Retinal pigment epithelial cell (primary cell): ENCODE measurements at regions not wholly inside any gene's neighbourhood (a gene's known extent, or its start where the extent isn't known, plus 50 kb on each side); places are given as distances from the start of the nearest gene placed in this dataset.
A peak's percentile ranks its signal among the peaks of the same experiment; 100 is the strongest.
"Not testable (repeated sequence)": the region's sequence is repeated elsewhere in the genome, so short reads cannot be mapped to it uniquely, and the experiment has no call there.

ENCODE experiments used
- DNase-seq: peaks from one replicate; pipeline ENCODE4 v3.0.0-alpha.2; 2010; ENCODE audit warnings: low read depth
- H3K4me3 ChIP-seq: 2 replicates; pipeline ENCODE4 v1.5.1; 2011; ENCODE audit warnings: mild to moderate bottlenecking, low read length, control low read depth, moderate library complexity
- TF ChIP-seq, protein P1 (sequence below): conservative IDR thresholded peaks from 2 replicates; pipeline ENCODE4 v1.5.1; 2011; ENCODE audit warnings: low read depth, low read length, control low read depth, inconsistent platforms

GRCh38 chr9:17083258-17083657 lies 51.6 kb upstream of the CNTLN start:
- no peak for DNase-seq
- TF ChIP-seq, protein P1, sequence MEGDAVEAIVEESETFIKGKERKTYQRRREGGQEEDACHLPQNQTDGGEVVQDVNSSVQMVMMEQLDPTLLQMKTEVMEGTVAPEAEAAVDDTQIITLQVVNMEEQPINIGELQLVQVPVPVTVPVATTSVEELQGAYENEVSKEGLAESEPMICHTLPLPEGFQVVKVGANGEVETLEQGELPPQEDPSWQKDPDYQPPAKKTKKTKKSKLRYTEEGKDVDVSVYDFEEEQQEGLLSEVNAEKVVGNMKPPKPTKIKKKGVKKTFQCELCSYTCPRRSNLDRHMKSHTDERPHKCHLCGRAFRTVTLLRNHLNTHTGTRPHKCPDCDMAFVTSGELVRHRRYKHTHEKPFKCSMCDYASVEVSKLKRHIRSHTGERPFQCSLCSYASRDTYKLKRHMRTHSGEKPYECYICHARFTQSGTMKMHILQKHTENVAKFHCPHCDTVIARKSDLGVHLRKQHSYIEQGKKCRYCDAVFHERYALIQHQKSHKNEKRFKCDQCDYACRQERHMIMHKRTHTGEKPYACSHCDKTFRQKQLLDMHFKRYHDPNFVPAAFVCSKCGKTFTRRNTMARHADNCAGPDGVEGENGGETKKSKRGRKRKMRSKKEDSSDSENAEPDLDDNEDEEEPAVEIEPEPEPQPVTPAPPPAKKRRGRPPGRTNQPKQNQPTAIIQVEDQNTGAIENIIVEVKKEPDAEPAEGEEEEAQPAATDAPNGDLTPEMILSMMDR, result no peak
- H3K4me3 ChIP-seq, result no peak overlapping the region

GRCh38 chr9:17082343-17083064 lies 52.3 kb upstream of the CNTLN start:
- no peak overlapping the region for H3K4me3 ChIP-seq
- DNase-seq, result no peak
- TF ChIP-seq, protein P1, result no peak

DNA sequence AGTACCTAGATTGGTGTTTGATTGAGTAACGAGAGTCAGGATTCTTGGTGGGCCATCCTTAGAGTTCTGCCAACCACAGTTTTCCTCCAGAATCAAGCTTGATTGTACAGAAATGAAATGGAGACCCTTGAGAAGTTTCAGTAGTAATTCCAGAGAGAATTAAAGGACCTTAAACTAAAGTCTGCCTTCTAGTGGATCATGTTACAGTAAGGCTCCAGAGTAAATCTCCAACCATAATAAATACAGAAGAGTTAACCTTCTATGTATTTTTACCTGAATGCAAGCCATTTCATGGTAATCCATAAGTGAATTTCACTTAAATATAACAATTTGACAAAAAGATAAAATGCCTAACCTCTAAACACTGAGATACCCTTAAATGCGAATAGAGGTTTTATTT lies 53.0 kb upstream of the CNTLN start:
- TF ChIP-seq, protein P1, result peak; percentile 6

DNA sequence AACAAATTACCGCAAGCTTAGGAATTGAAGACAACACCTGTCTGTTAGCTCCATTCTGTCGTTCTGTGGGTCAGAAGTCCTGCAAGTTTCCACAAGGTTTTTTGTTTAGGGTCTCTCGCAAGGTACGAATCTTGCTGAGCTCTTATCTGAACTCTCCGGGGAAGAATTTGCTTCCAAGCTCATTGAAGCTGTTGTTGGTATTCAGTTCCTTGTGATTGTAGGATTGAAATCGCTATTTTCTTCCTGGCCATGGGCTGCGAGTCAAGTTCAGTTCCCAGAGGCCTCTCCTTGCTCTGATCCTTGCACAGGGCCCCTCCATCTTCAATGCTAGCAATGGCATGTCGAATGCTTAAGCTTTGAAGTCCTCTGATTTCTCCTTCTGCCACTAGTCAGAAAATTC lies 53.5 kb upstream of the CNTLN start:
- H3K4me3 ChIP-seq, result no peak overlapping the region
- TF ChIP-seq, protein P1, result no peak
- no peak for DNase-seq

More for the DNA sequence above, 53.0 kb upstream of the CNTLN start:
- no peak for DNase-seq
- H3K4me3 ChIP-seq, result no peak overlapping the region

GRCh38 chr9:17075758-17076485 lies 58.9 kb upstream of the CNTLN start:
- TF ChIP-seq, protein P1, result no peak
- no peak for DNase-seq

DNA sequence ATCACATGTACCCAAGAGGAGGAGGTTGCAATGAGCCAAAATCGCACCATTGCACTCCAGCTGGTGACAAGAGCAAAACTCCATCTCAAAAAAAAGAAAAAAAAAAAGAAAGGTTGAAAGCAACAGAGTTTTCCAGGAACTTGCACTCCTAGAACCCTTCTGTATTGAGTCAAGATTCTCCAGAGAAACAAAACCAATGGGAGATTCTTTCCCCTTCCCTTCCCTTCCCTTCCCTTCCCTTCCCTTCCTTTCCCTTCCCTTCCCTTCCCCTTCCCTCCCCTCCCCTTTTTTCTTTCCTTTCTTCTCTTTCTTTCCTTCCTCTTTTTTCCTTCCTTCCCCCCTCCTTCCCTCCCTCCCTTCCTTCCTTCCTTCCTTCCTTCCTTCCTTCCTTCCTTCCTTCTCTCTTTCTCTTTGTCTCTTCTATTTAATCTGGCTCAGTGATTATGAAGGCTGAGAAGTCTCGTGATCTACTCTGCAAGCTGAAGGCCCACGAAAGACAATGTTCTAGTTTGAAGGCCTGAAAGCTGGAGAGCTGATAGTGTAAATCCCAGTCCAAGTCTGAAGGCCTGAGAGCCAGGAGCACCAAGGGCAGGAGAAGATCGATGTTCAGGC lies 59.6 kb upstream of the CNTLN start:
- TF ChIP-seq, protein P1, result no peak
- no peak overlapping the region for H3K4me3 ChIP-seq
- no peak for DNase-seq

More at GRCh38 chr9:17075758-17076485, 58.9 kb upstream of the CNTLN start:
- H3K4me3 ChIP-seq, result no peak overlapping the region

DNA sequence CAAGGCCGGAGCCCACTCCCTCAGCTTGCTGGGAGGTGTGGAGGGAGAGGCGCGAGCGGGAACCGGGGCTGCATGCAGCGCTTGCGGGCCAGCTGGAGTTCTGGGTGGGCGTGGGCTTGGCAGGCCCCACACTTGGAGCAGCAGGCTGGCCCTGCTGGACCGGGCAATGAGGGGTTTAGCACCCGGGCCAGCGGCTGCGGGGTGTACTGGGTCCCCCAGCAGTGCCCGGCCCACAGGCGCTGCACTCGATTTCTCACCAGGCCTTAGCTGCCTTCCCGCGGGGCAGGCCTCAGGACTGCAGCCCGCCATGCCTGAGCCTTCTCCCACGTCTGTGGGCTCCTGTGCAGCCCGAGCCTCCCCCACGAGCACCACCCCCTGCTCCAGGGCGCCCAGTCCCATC lies 62.3 kb upstream of the CNTLN start:
- H3K4me3 ChIP-seq, DNase-seq: not testable (repeated sequence)
